SK-N-MC (cell line): ENCODE measurements at regions not wholly inside any gene's neighbourhood (a gene's known extent, or its start where the extent isn't known, plus 50 kb on each side); places are given as distances from the start of the nearest gene placed in this dataset.

Experiments
- DNase-seq: peaks from one replicate; pipeline ENCODE4 v3.0.0-alpha.2; 2011; ENCODE audit warnings: low read depth, low spot score
- H3K27ac ChIP-seq: fragments of 200-600 bp; sonication (generic); 2 replicates; pipeline ENCODE4 v1.5.1; 2016; ENCODE audit warnings: mixed run types
- H3K36me3 ChIP-seq: fragments of 200-600 bp; sonication (generic); 2 replicates; pipeline ENCODE4 v1.6.1; 2017; ENCODE audit warnings: antibody characterized with exemption, low read length, mixed read lengths; ENCODE audit not compliant: insufficient read depth
- H3K4me3 ChIP-seq: fragments of 200-600 bp; sonication (generic); 2 replicates; pipeline ENCODE4 v1.5.1; 2016
- H3K9ac ChIP-seq: fragments of 200-600 bp; sonication (generic); 2 replicates; pipeline ENCODE4 v1.8.0; 2017; ENCODE audit warnings: mixed run types, mixed read lengths; ENCODE audit not compliant: insufficient read length
- H3K9me3 ChIP-seq: fragments of 200-600 bp; sonication (generic); 2 replicates; pipeline ENCODE4 v1.6.1; 2017; ENCODE audit warnings: low read depth, mild to moderate bottlenecking, antibody characterized with exemption, low read length, moderate library complexity, mixed read lengths
- EZH2 ChIP-seq: fragments of 200-600 bp; sonication (generic); IDR thresholded peaks from one replicate; pipeline ENCODE4 v1.6.1; 2017; ENCODE audit warnings: antibody characterized with exemption
- FOXP2 ChIP-seq: optimal IDR thresholded peaks from 2 replicates; pipeline ENCODE3; 2011; ENCODE audit warnings: mild to moderate bottlenecking, moderate library complexity; ENCODE audit not compliant: insufficient read depth; ENCODE audit errors: extremely low read length, control extremely low read depth
- POLR2AphosphoS5 ChIP-seq: IDR thresholded peaks from 2 replicates; pipeline ENCODE4 v1.6.1; 2012; ENCODE audit warnings: mild to moderate bottlenecking, low read depth, low read length, borderline replicate concordance

DNA sequence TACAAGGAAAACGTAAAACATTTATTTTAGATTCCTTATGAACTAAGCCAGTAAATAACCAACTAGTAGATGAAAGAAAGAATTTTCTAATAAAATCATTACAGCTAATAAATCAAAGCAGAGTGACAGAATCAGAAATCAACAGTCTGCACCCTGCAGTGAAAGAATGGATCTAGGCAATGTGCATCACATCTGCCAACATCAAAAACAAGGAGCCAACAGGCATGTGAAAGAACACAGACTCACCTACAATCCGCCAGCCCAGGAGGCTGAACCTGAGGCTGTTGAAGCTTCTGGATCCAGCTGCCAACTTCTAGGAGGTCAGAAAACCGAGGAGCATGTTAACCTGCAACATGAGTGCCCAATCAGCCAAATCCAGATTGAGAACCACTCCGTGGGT is 196.3 kb downstream of the SETD4 start:
- Histone ChIP-seq H3K9me3 (no peaks in the 10 kb centered on the region), H3K36me3 (no peaks in the 10 kb centered on the region), H3K27ac (no peak overlapping the region), H3K4me3 (no peak overlapping the region), H3K9ac (no peak overlapping the region)
- TF ChIP-seq FOXP2 (no peak), POLR2AphosphoS5 (no peak), EZH2 (no peak)
- DNase-seq: no peak

DNA sequence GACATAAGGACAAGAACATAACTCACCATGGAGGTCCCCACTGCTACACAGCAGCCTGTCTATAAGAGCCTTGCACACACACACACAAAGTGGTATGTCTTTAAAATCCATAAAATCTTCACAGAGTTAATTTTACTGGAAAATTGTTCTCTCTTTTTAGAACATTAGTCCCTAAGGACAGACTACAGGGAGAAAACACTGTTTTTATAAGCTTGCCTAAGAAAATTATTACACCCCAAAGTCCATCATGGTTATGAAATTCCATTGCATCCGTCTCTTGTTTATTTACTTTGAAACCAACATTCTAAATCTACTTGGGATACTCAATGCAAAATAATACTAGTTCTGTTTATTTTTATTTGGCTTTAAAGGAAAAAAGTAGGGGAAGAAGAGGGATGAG is 197.4 kb downstream of the SETD4 start:
- no peak for TF ChIP-seq POLR2AphosphoS5
- no peak for TF ChIP-seq EZH2
- no peak for TF ChIP-seq FOXP2
- DNase-seq: no peak
- Histone ChIP-seq H3K36me3 (no peaks in the 10 kb centered on the region), H3K9ac (no peak overlapping the region), H3K9me3 (no peaks in the 10 kb centered on the region), H3K27ac (no peak overlapping the region), H3K4me3 (no peak overlapping the region)

DNA sequence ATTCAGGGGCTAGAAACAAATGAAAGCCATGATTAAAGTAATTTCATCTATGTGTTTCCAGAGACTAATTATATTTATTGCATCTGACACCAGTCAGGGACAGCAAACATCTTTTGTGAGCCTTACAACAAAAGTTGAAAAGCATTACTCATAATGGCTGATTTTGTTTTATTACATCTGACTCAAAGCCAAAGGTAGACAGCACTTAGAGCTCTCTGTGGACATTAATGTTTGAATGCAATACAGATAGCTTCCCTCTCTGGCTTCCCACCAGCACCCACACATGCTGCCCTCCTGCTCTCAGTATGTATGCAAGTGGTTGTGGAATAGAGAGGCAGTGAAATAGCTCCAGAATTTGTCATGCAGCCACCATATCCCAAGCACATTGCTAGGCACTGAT is 198.7 kb downstream of the SETD4 start:
- DNase-seq: no peak
- Histone ChIP-seq H3K27ac (no peak overlapping the region), H3K9ac (no peak overlapping the region), H3K9me3 (no peaks in the 10 kb centered on the region), H3K36me3 (no peaks in the 10 kb centered on the region), H3K4me3 (no peak overlapping the region)
- TF ChIP-seq FOXP2 (no peak), EZH2 (no peak)

DNA sequence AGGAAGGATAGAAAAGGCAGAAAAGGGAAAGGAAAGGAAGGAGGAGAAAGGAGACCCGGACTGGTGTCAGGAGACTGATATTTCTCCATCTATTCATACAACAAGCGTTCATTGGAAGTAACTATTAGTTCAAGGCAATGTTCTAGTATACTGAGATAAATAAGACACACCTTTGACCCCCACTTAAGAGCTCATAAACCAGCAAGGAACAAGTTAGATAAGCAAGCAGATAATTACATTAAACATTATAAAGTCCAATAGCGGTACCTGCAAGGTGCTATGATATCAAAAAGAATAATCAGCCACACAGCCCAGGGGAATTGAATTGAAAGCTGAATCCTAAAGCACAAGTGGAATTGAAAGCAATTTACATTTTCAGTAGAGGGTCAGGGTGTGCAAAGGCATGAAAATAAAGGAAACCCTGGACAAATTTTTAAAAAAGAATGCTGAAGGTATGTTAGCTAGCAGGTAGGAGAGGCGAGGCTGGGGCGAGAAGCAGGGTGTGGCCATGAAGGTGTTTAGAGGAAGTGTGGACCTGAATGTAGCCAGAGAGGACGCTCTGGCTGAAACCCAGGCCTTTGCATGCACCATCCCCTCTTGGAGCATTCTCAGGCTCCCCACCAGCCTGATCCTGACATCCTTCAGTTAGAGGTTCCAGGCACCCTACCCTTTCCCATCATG is 200.0 kb downstream of the SETD4 start:
- no peak overlapping the region for H3K4me3 ChIP-seq
- H3K9me3 ChIP-seq: no peaks in the 10 kb centered on the region
- H3K9ac ChIP-seq: no peak overlapping the region
- no peaks in the 10 kb centered on the region for H3K36me3 ChIP-seq
- DNase-seq: no peak
- TF ChIP-seq FOXP2 (no peak), EZH2 (no peak), POLR2AphosphoS5 (no peak)
- no peak overlapping the region for H3K27ac ChIP-seq

DNA sequence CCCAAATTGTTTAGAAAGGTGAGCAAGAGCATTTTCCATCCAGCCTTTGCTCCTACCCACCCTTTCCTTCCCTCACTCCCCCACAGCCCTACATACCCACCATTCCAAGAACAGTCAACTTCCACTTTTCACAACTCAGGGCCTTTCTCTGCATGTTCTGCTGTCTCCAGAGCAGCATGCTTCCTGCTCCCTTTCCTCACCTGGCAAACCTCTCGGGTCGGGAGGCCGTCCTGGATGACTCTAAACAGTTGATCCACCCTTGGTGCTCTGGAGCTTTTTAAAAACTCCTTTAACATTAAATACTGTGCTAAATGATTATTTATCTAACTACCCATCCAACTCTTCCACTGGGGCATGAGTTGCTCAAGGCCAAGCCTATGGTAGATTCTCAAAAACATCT is 200.6 kb downstream of the SETD4 start:
- H3K36me3 ChIP-seq: no peaks in the 10 kb centered on the region
- no peak overlapping the region for H3K9ac ChIP-seq
- no peak overlapping the region for H3K4me3 ChIP-seq
- no peak for DNase-seq
- no peaks in the 10 kb centered on the region for H3K9me3 ChIP-seq
- no peak overlapping the region for H3K27ac ChIP-seq
- no peak for TF ChIP-seq FOXP2
- TF ChIP-seq EZH2: no peak
- no peak for TF ChIP-seq POLR2AphosphoS5

DNA sequence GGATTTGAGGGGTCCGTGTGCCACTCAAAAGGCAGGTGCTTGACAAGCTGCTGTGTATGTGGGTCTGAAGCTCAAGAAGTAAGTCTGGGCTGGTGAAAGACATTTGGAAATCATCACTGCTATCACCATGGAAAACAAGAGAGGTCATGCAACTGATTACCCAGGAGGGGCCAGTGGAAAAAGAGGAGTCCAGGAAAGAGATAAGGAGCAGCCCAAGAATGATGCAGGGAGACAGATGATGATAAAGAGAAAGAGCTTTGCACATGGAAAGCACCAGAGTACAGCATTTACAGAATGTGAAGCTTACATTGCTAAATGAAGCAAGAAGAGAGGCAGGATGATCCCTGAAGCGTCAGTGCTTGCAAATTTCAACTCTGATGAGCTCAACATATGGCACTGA is 203.2 kb downstream of the SETD4 start:
- Histone ChIP-seq H3K9me3 (no peaks in the 10 kb centered on the region), H3K27ac (no peak overlapping the region), H3K36me3 (no peaks in the 10 kb centered on the region), H3K9ac (no peak overlapping the region), H3K4me3 (no peak overlapping the region)
- no peak for TF ChIP-seq FOXP2
- TF ChIP-seq EZH2: no peak
- DNase-seq: no peak

DNA sequence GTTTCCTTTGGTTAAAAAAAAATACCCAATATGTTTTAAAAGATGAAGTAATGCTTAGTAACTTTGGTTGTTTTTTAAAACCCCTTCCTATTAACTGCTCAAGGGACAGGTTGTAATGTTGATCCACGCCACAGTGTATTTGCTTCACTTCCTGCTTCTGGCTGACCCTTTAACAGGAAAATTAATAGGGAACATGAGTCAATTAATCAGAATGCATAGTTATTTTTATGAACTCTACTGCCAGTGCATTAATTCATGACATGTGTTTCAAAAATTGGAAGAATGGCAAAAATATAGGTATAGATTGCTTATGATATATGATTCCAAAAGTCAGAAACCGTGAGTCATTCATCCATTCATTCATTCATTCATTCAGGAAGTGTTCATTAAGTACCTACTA is 204.8 kb downstream of the SETD4 start:
- Histone ChIP-seq H3K9ac (no peak overlapping the region), H3K4me3 (no peak overlapping the region), H3K36me3 (no peaks in the 10 kb centered on the region), H3K27ac (no peak overlapping the region), H3K9me3 (no peaks in the 10 kb centered on the region)
- DNase-seq: no peak
- no peak for TF ChIP-seq EZH2
- TF ChIP-seq POLR2AphosphoS5: no peak
- TF ChIP-seq FOXP2: no peak

DNA sequence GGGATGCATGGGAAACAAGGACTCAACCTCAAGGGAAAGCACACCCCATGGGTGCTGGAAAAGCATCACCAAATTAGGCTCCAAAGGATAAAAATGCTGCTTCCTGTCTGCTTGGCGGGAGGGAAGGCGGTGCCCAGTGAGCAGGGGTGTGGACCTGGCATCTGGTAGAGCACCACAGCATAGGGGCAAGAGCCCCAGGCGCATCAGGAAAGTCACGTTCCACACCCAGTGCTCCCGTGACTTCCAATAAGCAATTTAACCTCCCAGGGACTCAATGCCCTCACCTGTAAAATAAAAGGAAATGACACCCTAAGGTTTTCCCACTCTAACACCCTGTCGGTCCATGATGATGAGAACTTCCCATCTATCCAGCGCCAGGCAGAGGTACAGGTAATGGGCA is 206.0 kb downstream of the SETD4 start:
- TF ChIP-seq EZH2: no peak
- TF ChIP-seq FOXP2: no peak
- no peak for TF ChIP-seq POLR2AphosphoS5
- Histone ChIP-seq H3K36me3 (no peaks in the 10 kb centered on the region), H3K4me3 (no peak overlapping the region), H3K9me3 (no peaks in the 10 kb centered on the region), H3K27ac (no peak overlapping the region), H3K9ac (no peak overlapping the region)
- DNase-seq: no peak
